GM18520 (cell line): ENCODE measurements at regions not wholly inside any gene's neighbourhood (a gene's known extent, or its start where the extent isn't known, plus 50 kb on each side); places are given as distances from the start of the nearest gene placed in this dataset.

Experiments used
- ATAC-seq: cut with Tn5 transposase; IDR thresholded peaks from one replicate; pipeline ENCODE4 v1.9.1; 2021; ENCODE audit not compliant: unreplicated experiment

DNA sequence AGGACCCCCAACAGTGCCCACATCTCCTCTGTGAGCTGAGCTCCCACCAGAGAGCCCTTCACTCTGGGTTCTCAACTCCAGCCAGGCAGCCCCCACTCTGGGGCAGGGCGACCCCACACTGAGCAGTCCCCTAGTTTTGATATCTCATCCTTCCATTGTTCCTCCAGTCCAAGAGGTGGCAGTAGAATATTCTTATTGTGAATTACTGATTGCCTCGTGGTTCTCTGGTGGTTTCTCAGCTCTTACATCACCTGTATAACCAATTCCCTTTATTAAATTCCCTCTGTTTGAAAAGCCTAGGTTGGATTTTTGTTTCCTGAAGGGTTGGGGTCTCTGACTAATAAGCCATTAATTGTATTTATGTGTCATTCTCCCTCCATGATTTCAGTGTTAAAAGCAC is 407.5 kb downstream of the SETD4 start:
- ATAC-seq: no peak

- no peak for ATAC-seq
These were observed 408.1 kb downstream of the SETD4 start for GRCh38 chr21:35652196-35652595.

GRCh38 chr21:35651196-35651595 is 409.1 kb downstream of the SETD4 start:
- no peak for ATAC-seq

GRCh38 chr21:35649186-35649585 is 411.1 kb downstream of the SETD4 start:
- no peak for ATAC-seq

- no peak for ATAC-seq
These were observed 411.8 kb downstream of the SETD4 start for GRCh38 chr21:35648512-35648911.

DNA sequence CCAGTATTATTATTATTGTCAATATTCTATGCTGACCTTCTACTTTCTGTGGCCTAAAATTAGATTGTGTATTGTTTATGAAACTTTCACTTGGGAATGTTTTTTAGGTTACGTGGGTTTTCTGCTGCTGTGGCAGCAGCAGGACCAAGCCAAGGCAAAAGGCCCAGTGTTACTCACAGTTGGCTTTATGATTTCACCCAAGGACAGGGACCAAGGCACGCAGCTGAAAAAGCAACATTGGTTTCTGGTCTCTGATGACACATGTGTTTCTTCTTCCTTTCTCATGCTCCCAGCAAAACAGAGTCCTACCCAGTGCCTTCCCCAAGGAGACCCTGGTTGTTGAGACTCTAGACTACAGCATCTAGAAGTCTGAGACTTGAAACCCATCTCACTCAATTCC is 413.7 kb downstream of the SETD4 start:
- ATAC-seq: no peak

DNA sequence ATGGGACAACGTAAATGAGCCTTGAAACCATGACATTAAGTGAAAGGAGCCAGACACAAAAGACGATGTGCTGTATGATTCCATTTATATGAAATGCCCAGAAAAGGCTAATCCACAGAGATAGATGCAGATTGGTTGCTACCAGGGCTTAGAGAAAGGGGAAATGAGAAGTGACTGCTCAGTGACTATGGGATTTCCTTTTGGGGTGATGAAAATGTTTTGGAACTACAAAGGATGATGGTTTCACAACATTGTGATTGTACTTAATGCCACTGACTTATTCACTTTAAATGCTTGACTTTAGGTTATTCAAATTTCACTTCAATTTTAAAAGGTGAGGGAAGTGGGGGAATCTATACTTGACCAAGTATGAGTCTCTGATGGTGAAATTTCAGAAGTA is 414.3 kb downstream of the SETD4 start:
- ATAC-seq: no peak

GRCh38 chr21:35644523-35644922 is 415.8 kb downstream of the SETD4 start:
- no peak for ATAC-seq

GRCh38 chr21:35643176-35643575 is 417.1 kb downstream of the SETD4 start:
- no peak for ATAC-seq

DNA sequence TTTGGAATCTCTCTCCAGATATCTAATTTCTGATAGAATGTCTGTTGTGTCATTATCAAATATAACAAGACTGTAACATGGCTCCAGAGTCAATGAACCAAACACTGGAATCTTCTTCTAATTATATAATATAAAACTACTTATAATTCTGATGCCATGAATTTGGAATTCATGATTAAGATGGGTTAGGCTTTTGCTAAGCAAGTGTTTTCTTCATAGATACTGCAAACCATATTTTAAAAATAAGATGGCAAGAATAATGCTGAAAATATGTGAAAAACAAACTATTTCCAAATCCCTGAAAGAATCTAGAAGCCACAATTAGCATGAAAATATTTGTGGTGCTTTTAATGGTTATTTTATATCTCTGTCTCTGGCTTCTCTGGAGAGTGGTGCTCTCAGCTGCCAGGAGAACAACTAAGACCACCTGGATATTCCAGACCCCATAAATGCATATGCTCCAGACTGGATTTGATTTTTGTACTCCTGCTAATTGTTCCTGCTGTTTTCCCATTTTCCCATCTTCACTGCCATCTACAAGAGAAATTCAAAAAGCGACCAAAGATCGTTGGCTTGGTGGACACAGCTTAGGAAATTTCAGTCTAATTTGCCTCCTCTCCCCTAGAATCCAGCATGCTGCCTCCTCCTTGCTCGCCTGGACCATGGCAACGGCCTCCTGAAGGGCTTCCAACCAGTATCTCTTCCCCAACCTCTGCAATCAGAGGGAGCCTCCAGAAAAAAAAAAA is 418.9 kb downstream of the SETD4 start:
- no peak for ATAC-seq

GRCh38 chr21:35637431-35637830 is 422.9 kb downstream of the SETD4 start:
- no peak for ATAC-seq

DNA sequence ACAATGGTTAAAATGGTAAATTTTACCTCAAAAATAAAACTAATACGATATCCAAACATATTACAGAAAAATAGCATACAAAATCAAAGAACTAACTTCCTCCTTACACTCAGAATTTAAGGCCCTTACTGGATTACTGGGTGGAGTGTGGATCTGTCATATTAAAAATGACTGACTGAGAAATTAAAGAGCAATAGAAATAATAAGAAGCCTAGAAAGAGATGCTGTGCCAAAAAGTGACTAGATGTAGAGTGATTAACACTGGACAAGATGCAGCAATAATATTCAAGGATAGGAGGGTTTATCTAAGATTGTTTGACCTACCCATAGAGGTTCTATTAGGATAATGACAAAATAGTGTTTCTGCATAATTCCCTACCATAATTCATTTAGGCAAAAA is 424.3 kb downstream of the SETD4 start:
- no peak for ATAC-seq

- ATAC-seq: no peak
These were observed 425.1 kb downstream of the SETD4 start for GRCh38 chr21:35635261-35635660.

- ATAC-seq: no peak
These were observed 426.8 kb downstream of the SETD4 start for GRCh38 chr21:35633501-35633900.

DNA sequence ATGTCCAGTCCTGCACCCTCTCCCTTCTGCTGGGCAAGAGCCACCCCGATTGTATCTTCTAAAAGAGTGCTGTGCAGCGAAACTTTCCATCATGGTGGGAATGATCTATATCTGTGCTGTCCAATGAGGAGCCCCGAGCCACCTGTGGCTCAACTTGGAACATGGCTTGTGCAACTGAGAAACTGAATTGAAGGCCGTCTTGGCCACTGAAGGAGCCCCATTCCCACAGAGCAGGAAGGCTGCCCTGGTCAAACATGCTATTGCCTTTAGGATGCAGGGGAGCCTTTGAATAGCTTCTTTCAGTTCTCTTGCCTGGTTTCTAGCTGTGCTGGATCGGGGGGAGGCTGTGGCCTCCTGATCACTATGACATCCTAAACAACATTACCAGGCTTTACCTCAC is 427.6 kb downstream of the SETD4 start:
- no peak for ATAC-seq

DNA sequence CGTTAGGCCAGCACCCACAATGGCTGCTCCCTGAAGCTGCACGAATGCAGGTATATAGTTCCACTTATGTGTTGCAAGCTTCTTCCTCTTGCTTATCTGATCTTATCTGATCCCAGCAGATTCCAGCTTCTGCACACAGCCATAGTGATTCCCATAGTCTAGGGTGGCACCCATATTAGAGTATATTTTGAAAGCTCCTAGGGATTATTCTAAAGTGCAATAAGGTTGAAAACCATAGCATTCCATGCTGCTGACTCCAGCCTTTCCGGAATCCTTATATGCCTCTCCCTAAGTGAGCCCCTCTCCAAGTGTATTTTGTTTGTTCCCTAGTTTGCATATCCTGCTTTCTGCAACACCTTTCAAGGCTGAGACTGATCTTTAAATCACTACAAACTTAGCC is 432.0 kb downstream of the SETD4 start:
- ATAC-seq: no peak

- ATAC-seq: no peak
These were observed 432.9 kb downstream of the SETD4 start for GRCh38 chr21:35627462-35627861.

GRCh38 chr21:35625576-35625975 is 434.8 kb downstream of the SETD4 start:
- ATAC-seq: no peak

GRCh38 chr21:35624901-35625300 is 435.4 kb downstream of the SETD4 start:
- ATAC-seq: no peak

- no peak for ATAC-seq
These were observed 437.7 kb downstream of the SETD4 start for GRCh38 chr21:35622612-35623011.

DNA sequence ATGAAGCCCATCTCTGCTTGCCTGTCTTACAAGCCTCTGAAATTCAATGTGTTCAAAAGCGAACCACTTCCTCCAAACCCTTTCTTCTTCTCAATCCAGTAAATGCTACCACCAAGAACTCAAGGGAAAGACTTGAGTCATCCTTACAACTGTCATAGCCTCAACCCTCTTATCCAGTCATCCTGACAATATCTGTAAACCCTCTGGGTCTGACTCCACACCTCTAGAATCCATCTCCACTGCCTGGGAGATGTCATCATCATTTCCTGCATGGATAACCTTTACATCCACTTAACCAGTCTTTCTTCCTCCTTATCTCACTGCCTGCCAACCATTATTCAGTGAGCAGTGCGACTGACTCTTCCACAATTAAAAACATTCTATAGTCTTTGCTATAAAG is 441.1 kb downstream of the SETD4 start:
- no peak for ATAC-seq

GRCh38 chr21:35617491-35617890 is 442.8 kb downstream of the SETD4 start:
- ATAC-seq: no peak

- no peak for ATAC-seq
These were observed 444.2 kb downstream of the SETD4 start for GRCh38 chr21:35616090-35616489.
